HG03432 (cell line): ENCODE measurements at regions not wholly inside any gene's neighbourhood (a gene's known extent, or its start where the extent isn't known, plus 50 kb on each side); places are given as distances from the start of the nearest gene placed in this dataset.
"Not testable (repeated sequence)": the region's sequence is repeated elsewhere in the genome, so short reads cannot be mapped to it uniquely, and the experiment has no call there.

ENCODE experiments used
- ATAC-seq: cut with Tn5 transposase; IDR thresholded peaks from one replicate; pipeline ENCODE4 v1.9.1; 2021; ENCODE audit warnings: mild to moderate bottlenecking, moderate library complexity; ENCODE audit not compliant: unreplicated experiment

GRCh38 chr4:18441676-18442075 lies 420.1 kb upstream of the LCORL start:
- ATAC-seq = no peak

GRCh38 chr4:18441203-18441590 lies 419.6 kb upstream of the LCORL start:
- no peak for ATAC-seq

GRCh38 chr4:18440527-18441202 lies 419.1 kb upstream of the LCORL start:
- ATAC-seq = no peak

GRCh38 chr4:18439311-18439710 lies 417.8 kb upstream of the LCORL start:
- no peak for ATAC-seq

GRCh38 chr4:18435781-18436180 lies 414.2 kb upstream of the LCORL start:
- ATAC-seq = no peak

- ATAC-seq = no peak
Observed at GRCh38 chr4:18422685-18423084, 401.1 kb upstream of the LCORL start.

- ATAC-seq = no peak
Observed at GRCh38 chr4:18421519-18421918, 400.0 kb upstream of the LCORL start.

- no peak for ATAC-seq
Observed at GRCh38 chr4:18419780-18420179, 398.2 kb upstream of the LCORL start.

GRCh38 chr4:18418195-18418898 lies 396.8 kb upstream of the LCORL start:
- ATAC-seq = not testable (repeated sequence)

- not testable (repeated sequence) for ATAC-seq
Observed at GRCh38 chr4:18417651-18418050, 396.1 kb upstream of the LCORL start.

GRCh38 chr4:18406264-18406663 lies 384.7 kb upstream of the LCORL start:
- no peak for ATAC-seq

GRCh38 chr4:18405054-18405453 lies 383.5 kb upstream of the LCORL start:
- no peak for ATAC-seq

GRCh38 chr4:18404642-18405041 lies 383.1 kb upstream of the LCORL start:
- ATAC-seq = no peak

- ATAC-seq = no peak
Observed at GRCh38 chr4:18403327-18403726, 381.8 kb upstream of the LCORL start.

- ATAC-seq = no peak
Observed at GRCh38 chr4:18401868-18402267, 380.3 kb upstream of the LCORL start.

- ATAC-seq = no peak
Observed at GRCh38 chr4:18401425-18401824, 379.9 kb upstream of the LCORL start.

GRCh38 chr4:18398661-18399060 lies 377.1 kb upstream of the LCORL start:
- no peak for ATAC-seq

GRCh38 chr4:18397681-18398390 lies 376.3 kb upstream of the LCORL start:
- ATAC-seq = no peak

GRCh38 chr4:18394656-18395055 lies 373.1 kb upstream of the LCORL start:
- no peak for ATAC-seq

GRCh38 chr4:18391354-18391728 lies 369.8 kb upstream of the LCORL start:
- no peak for ATAC-seq

- ATAC-seq = no peak
Observed at GRCh38 chr4:18390655-18391353, 369.2 kb upstream of the LCORL start.
